ENCODE measurements at regions not wholly inside any gene's neighbourhood (a gene's known extent, or its start where the extent isn't known, plus 50 kb on each side); places are given as distances from the start of the nearest gene placed in this dataset.

GRCh38 chr12:126734296-126734695 lies 1532.7 kb upstream of the TMEM132C start:
- TF ChIP-seq CTCF (IDR thresholded peaks at IDR 0.05; ENCODE audit: insufficient read depth, low read length), result no peak
- no peak overlapping the region for H3K4me3 ChIP-seq (ENCODE audit: low read depth, low read length)
- no peak for DNase-seq (ENCODE audit: low read depth)

- H3K4me3 ChIP-seq (ENCODE audit: low read depth, low read length), result no peak overlapping the region
- no peak for TF ChIP-seq CTCF (IDR thresholded peaks at IDR 0.05; ENCODE audit: insufficient read depth, low read length)
- no peak for DNase-seq (ENCODE audit: low read depth)
Observed at GRCh38 chr12:126734710-126735109, 1532.3 kb upstream of the TMEM132C start.

- no peak overlapping the region for H3K4me3 ChIP-seq (ENCODE audit: low read depth, low read length)
- no peak for TF ChIP-seq CTCF (IDR thresholded peaks at IDR 0.05; ENCODE audit: insufficient read depth, low read length)
- DNase-seq (ENCODE audit: low read depth), result peak; percentile 13
Observed at GRCh38 chr12:126741536-126742240, 1525.3 kb upstream of the TMEM132C start.

- peak; percentile 8 for DNase-seq (ENCODE audit: low read depth)
- no peak for TF ChIP-seq CTCF (IDR thresholded peaks at IDR 0.05; ENCODE audit: insufficient read depth, low read length)
- H3K4me3 ChIP-seq (ENCODE audit: low read depth, low read length), result no peak overlapping the region
Observed at GRCh38 chr12:126742241-126742641, 1524.7 kb upstream of the TMEM132C start.

- TF ChIP-seq CTCF (IDR thresholded peaks at IDR 0.05; ENCODE audit: insufficient read depth, low read length), result peak; percentile 77
- DNase-seq (ENCODE audit: low read depth), result peak; percentile 22
- no peak overlapping the region for H3K4me3 ChIP-seq (ENCODE audit: low read depth, low read length)
Observed at GRCh38 chr12:126747530-126748149, 1519.3 kb upstream of the TMEM132C start.

- peak; percentile 25 for DNase-seq (ENCODE audit: low read depth)
- no peak overlapping the region for H3K4me3 ChIP-seq (ENCODE audit: low read depth, low read length)
- TF ChIP-seq CTCF (IDR thresholded peaks at IDR 0.05; ENCODE audit: insufficient read depth, low read length), result no peak
Observed at GRCh38 chr12:126752021-126752420, 1514.9 kb upstream of the TMEM132C start.

Data from fibroblast of the aortic adventitia (primary cell).